ENCODE measurements at regions not wholly inside any gene's neighbourhood (a gene's known extent, or its start where the extent isn't known, plus 50 kb on each side); places are given as distances from the start of the nearest gene placed in this dataset.

DNA sequence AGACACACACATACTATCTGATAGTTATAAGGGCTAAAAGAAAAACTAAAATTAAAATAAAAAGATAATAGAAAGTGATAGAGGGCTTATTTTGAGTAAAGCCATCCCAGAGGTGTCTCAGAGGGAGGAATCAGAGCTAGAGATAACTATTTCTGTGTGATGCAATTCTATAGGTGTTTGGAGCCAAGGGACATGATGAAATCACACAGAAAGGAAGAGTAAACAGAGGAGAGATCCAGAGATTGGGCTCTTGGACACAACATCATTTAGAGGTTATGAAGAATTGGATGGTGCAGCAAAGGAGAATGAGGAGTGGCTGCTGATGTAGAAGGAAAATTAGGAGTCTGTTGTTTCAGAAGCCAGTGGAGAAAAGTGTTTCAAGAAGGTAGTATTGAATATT lies 393.5 kb downstream of the DIRAS2 start:
- TF ChIP-seq, protein P1, sequence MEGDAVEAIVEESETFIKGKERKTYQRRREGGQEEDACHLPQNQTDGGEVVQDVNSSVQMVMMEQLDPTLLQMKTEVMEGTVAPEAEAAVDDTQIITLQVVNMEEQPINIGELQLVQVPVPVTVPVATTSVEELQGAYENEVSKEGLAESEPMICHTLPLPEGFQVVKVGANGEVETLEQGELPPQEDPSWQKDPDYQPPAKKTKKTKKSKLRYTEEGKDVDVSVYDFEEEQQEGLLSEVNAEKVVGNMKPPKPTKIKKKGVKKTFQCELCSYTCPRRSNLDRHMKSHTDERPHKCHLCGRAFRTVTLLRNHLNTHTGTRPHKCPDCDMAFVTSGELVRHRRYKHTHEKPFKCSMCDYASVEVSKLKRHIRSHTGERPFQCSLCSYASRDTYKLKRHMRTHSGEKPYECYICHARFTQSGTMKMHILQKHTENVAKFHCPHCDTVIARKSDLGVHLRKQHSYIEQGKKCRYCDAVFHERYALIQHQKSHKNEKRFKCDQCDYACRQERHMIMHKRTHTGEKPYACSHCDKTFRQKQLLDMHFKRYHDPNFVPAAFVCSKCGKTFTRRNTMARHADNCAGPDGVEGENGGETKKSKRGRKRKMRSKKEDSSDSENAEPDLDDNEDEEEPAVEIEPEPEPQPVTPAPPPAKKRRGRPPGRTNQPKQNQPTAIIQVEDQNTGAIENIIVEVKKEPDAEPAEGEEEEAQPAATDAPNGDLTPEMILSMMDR (IDR thresholded peaks at IDR 0.05; ENCODE audit: poor library complexity), result no peak
- TF ChIP-seq EZH2phosphoT487 (IDR thresholded peaks at IDR 0.05; ENCODE audit: low read depth, severe bottlenecking, unreplicated experiment), result no peak
- no peak for TF ChIP-seq EZH2 (IDR thresholded peaks at IDR 0.05; ENCODE audit: borderline replicate concordance)
- no peak overlapping the region for H2AFZ ChIP-seq
- no peaks in the 10 kb centered on the region for H3K79me2 ChIP-seq
- no peaks in the 10 kb centered on the region for H3K27me3 ChIP-seq
- H3K4me2 ChIP-seq, result no peak overlapping the region
- H3K36me3 ChIP-seq (replicated peaks; ENCODE audit: insufficient read depth, low read depth), result no peaks in the 10 kb centered on the region
- no peaks in the 10 kb centered on the region for H3K4me1 ChIP-seq (ENCODE audit: insufficient read depth)
- no peaks in the 10 kb centered on the region for H3K9me2 ChIP-seq (replicated peaks; ENCODE audit: insufficient read depth)
- no peak for DNase-seq (ENCODE audit: low spot score)
- H3K9me3 ChIP-seq (ENCODE audit: low read depth), result peaks cover 5% of the 10 kb centered on the region
- H3K27ac ChIP-seq, result no peak overlapping the region
- no peak overlapping the region for H3K4me3 ChIP-seq
- no peaks in the 10 kb centered on the region for H4K20me1 ChIP-seq (ENCODE audit: insufficient read depth, poor library complexity, severe bottlenecking)

DNA sequence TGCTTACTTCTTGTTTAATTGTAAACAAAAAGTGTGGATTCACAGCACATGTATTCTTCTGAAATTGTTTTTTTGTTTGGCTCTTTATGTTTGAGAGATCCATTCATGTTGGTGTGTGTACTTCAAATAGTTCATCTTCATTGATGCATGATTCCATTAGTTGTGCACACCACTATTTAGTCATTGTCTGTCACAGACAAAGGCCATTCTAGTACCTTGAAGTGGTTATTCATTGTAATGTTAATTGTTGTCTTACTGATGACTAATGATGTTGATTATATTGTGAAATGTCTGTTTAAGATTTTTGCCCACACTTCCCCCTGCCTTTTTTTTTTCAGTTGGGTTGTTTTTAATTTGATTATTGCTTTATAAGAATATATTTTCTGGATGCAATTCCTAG lies 391.3 kb downstream of the DIRAS2 start:
- Histone ChIP-seq H3K4me1 (ENCODE audit: insufficient read depth) (no peaks in the 10 kb centered on the region), H3K36me3 (replicated peaks; ENCODE audit: insufficient read depth, low read depth) (no peaks in the 10 kb centered on the region), H3K27ac (no peak overlapping the region), H3K27me3 (no peaks in the 10 kb centered on the region), H4K20me1 (ENCODE audit: insufficient read depth, poor library complexity, severe bottlenecking) (no peaks in the 10 kb centered on the region), H3K9me3 (ENCODE audit: low read depth) (peaks cover 5% of the 10 kb centered on the region), H3K4me2 (no peak overlapping the region), H2AFZ (no peak overlapping the region), H3K79me2 (no peaks in the 10 kb centered on the region), H3K9me2 (replicated peaks; ENCODE audit: insufficient read depth) (no peaks in the 10 kb centered on the region), H3K4me3 (no peak overlapping the region)
- no peak for DNase-seq (ENCODE audit: low spot score)
- TF ChIP-seq EZH2phosphoT487 (IDR thresholded peaks at IDR 0.05; ENCODE audit: low read depth, severe bottlenecking, unreplicated experiment), result no peak
- no peak for TF ChIP-seq EZH2 (IDR thresholded peaks at IDR 0.05; ENCODE audit: borderline replicate concordance)
- TF ChIP-seq, protein P1 (IDR thresholded peaks at IDR 0.05; ENCODE audit: poor library complexity), result no peak

DNA sequence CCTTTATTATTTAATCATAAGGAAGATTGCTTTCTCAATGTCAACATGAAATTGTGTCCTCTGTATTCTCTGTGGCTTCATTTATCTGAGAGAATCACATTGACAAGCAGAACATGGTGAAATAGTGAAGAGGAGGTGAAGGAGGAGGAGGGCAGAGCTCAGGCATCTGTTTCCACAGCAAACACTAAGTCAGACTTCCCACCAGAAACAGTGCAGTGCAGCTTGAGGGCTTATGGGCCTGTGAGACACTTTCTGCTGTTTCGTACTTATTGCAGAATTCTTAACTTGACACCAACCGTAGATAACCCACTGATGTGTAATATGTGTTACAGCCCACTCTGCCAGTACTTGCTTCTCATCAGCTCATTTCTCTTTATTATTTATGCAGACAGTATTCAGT lies 386.3 kb downstream of the DIRAS2 start:
- WGBS (ENCODE audit: low lambda C conversion rate, missing lambda C conversion rate), result 62% methylated on average over 2 of the region's 2 CpGs
- TF ChIP-seq, protein P1 (IDR thresholded peaks at IDR 0.05; ENCODE audit: poor library complexity), result no peak
- TF ChIP-seq EZH2phosphoT487 (IDR thresholded peaks at IDR 0.05; ENCODE audit: low read depth, severe bottlenecking, unreplicated experiment) (no peak), EZH2 (IDR thresholded peaks at IDR 0.05; ENCODE audit: borderline replicate concordance) (no peak)
- Histone ChIP-seq H3K36me3 (replicated peaks; ENCODE audit: insufficient read depth, low read depth) (no peaks in the 10 kb centered on the region), H3K27ac (no peak overlapping the region), H3K79me2 (no peaks in the 10 kb centered on the region), H3K9me3 (ENCODE audit: low read depth) (peaks cover 5% of the 10 kb centered on the region), H3K4me2 (no peak overlapping the region), H3K4me1 (ENCODE audit: insufficient read depth) (no peaks in the 10 kb centered on the region), H2AFZ (no peak overlapping the region), H4K20me1 (ENCODE audit: insufficient read depth, poor library complexity, severe bottlenecking) (no peaks in the 10 kb centered on the region), H3K4me3 (no peak overlapping the region), H3K27me3 (no peaks in the 10 kb centered on the region), H3K9me2 (replicated peaks; ENCODE audit: insufficient read depth) (no peaks in the 10 kb centered on the region)
- DNase-seq (ENCODE audit: low spot score), result no peak

All from hepatocyte (in vitro differentiated cells).